GM21390 (cell line): ENCODE measurements at regions not wholly inside any gene's neighbourhood (a gene's known extent, or its start where the extent isn't known, plus 50 kb on each side); places are given as distances from the start of the nearest gene placed in this dataset.

ENCODE experiments used
- ATAC-seq: cut with Tn5 transposase; IDR thresholded peaks from one replicate; pipeline ENCODE4 v1.9.1; 2021; ENCODE audit not compliant: unreplicated experiment

DNA sequence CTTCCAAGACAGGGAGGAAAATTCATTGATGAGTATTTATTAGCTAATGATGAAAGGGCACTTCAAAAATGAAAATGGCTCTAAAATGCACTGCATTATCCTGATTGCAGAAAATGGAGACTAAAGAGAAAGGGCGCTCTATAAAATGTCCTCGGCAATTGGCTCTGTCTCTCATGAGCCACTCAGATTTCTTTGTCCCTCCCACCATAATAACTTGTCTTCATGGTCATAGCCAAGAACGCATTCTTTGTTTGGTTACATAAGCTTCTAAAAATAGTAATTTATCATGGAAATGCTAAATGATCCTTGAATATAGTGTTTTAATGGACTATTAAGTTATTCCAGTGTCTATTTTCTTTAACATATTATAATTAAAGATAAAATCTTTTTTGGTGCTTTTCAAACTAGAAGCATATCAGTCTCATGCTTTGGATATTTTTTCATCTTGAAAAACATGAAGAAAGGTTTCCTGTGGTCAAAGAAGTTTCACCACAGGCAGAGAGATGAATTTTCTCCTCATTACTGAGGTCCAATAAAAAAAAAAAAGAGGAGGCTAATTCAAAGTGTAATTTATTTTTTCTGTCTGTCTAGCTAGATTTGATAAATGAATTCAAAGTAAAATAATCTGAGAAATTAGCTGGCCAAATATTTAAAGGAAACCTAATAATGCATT is 238.1 kb upstream of the BLID start:
- ATAC-seq: no peak

DNA sequence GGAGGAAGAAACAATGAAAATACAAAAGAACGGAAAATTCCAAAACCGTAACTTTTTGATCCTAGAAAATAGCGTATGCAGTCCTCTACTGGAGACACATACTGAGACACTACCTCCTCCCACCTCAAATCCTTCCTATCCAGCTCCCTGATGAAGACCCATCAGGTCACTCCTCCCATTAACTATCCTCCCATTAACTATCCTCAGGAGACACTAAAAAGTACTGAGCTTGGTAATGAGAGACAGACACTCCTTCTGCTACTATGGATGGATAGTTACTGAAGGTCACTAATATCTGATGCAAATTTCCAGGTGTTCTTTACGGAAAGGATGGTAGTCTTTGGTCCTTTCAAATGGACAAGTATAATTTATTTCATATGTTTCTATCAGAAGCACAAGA is 237.5 kb upstream of the BLID start:
- ATAC-seq: no peak

DNA sequence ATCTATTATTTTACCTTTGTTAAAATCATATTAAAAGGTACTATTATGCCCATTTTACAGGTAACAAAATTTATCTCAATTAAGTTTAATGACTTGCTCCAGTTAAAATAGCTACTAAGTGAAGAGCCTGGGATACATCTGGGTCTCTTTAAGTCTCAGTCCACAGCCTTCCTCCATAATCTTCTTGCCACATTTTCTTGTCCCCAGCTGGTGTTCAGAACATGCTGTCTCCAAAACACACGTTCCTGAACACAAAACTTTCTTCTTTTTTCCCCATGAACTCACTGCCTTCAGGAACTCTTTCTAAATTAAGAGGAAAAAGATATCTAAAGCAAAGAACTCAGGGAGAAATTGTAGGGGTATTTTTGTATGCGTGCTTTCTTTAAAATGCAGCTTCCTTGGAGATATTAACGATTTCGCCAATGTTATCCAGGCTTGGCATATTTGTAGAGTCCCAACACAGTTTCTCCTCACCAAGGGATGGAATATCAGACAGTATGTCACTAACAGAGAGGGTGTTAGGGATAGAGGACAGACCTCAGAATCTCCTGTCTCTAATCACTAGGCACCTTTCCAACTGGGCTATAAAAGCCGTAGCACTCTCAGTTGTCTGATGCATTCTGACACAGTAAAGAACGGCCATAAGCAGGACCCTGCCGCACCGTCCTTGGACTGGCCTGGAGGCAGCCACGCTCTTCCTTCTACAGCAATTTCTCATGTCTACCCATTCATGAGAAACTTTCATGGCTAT is 232.8 kb upstream of the BLID start:
- no peak for ATAC-seq

DNA sequence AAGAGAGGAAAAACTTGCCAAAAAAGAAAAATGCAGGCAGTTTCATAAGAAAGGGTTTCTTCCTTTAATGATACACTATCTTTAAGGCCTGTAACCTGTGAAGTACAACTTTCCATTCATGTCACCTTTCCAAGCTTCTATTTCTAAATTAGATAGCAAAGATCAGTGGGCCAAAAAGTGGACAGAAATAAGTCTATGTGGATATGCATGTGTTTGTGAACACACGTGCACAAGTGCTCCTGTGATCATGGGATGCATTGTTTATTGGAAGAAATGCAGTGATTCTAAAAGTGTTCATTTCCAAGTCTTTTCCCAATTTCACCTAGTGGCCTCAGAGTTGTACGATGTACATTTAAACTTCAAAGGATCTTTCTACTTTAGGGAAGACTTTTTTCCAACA is 230.0 kb upstream of the BLID start:
- ATAC-seq: no peak

DNA sequence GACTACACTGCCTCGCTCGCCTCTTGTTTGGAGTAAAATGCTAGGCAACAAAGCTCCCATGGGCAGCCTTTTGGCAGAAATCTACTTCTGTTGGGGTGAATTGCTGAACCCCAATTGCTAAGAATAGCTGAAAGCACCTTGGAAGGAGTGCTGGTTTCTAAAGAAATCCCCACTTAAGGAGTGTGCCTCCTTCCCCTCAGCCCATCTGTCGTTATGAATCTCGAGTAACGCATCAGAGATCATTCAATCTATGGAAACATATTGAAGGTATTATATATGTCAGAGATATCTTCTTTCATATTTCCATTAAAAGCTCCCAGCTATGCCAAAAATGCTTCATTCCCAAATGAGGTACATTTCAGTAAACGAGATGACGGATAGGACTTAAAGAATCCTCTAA is 229.6 kb upstream of the BLID start:
- no peak for ATAC-seq

DNA sequence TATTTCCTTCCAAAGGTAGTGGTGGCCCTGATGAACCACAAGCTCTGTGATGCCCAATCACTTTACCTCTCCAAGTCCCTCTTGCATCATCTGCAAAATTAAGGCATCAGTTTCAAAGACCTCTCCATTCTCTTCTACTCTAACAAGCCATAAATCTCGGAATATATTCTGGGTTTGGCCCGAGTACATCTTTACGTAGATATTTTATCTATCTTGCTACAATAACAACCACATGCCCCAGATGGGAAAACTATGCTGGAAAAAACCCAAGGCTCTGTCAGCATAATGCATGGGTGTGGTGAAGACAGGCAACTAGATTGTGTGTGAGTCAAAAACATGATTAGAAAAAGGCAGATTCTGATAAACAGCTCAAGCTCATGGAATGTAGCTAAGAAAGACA is 228.2 kb upstream of the BLID start:
- no peak for ATAC-seq

DNA sequence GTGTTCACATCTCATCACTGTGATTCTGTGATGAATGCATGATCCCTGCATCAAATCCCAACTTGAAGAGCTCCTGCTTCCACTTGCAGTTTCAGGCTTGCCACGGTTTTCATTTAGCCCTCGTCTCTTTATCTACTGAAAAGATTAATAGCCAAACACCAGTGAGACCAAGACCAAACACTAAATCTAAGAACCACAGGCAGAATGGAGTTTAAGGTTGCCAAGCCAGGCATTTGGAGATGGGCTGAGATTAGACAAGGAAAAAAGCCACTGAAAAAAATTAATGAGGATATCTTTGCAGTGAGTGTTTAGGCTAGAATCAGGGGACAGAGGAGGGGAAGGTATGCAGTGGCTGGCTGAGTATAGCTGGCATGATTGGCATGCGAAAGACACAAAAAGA is 227.2 kb upstream of the BLID start:
- no peak for ATAC-seq

DNA sequence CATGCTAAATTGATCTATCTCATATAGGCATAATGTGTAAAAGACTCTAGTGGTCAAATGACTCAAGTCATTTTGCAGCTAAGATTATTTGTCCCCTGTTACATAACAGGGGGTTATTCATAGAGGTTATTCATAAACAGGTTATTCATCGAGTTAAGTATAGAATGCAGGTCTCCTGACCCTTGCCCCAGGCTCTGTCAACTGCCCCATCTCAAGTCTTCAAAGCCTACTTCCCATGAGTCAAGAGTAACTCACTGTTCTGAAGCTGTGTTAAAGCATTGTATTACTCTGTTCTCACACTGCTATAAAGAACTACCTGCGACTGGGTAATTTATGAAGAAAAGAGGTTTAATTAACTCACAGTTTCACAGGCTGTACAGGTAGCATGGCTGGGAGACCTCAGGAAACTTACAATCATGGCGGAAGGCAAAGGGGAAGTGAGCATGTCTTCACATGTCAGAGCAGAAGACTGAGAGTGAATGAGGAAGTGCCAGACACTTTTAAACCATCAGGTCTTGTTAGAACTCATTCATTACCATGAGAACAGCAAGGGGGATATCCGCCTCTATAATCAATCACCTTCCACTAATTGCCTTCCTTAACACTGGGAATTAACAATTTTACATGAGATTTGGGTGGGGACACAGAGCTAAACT is 226.2 kb upstream of the BLID start:
- ATAC-seq: no peak

DNA sequence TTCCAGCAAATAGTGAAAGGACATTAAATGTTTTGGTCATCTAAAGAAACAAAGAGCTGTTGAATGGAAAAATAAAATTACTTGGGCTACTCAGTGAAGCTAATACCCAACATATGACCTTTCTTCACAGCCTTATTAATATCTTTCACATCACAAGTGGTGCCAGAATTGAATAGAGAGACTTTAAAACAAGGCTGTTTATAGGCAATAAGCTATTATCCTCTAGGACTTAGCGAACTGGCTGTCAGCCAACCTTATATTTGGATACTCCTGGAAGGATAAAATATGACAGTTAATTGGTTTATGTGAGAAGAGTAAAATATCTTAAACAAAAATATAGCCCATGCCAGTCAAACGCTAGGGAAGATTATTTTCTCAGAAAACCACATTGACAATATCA is 225.5 kb upstream of the BLID start:
- no peak for ATAC-seq

DNA sequence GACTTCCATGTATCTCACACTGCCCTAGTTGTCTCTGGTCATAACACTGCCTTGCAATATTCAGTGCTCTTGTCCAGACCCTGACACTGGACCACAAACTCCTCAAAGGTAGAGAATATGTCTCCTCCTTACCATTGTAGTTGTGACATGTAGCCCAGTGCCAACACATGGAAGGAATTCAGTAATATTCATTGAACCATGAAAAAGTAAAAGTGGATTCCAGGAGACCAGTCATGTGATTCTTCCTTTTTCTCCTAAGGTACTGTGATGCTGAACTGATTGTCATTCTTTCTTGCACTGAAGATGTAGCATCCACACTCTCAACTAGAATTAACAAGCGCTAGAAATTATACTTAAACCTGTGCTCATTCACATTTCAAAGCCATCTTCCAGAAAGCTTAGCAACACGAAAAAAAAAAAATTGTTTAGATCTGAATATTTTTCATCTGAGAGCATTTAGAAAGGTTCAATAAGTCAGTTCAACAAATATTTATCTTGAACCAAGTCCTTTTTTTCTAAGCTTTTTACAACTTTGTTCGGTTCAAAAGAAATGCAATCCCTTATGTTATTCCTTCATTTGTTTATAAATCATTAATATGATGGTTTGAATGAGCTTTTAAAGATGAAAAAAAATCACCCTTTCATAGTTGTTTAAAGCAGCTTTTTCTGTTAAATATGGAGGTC is 224.7 kb upstream of the BLID start:
- no peak for ATAC-seq

DNA sequence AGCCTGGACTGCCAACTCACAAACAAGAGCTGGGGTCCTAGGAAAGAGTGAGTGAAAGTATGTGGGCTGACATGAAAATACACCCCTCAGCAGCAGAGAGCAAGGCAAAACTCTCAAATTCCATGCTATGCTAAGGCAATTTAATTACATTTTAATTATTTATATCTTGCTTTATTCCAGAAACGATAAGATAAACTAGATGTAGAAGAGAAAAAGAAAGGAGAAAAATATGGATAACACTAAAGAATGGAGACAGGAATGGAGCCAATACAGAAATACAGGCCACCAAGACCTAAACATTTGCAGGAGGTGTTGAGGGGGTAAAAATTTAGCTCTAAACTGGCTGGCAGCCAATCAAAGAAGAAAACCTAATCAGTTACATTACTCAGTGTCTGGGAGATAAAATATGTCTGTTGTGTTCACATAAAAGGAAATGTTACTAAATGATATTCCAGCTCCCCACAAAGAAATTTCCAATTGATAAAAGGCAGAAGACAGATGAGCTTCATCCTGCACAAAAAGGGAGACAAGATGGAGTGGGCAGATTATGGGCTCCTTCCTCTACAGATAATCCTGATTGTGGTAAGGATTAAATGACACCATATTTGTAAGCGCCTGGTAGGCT is 223.5 kb upstream of the BLID start:
- ATAC-seq: no peak

DNA sequence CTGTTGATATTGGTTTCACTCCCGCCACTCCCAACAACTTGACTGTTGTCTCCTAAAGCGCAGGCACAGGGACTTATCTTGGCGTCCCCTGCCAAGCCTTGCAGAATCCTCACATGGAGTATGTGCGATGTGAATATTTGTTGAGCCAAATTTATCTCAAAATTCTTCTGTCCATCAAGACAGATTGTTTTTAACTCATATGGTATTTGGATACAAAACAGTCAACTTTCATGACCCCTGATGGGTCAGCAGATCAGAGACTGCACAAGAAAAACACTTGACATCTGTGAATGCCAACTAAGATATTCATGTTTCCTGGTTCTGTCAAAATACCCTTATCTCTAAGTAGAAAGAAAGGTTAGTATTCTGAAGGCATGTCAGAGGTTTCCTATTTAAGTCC is 221.7 kb upstream of the BLID start:
- no peak for ATAC-seq

DNA sequence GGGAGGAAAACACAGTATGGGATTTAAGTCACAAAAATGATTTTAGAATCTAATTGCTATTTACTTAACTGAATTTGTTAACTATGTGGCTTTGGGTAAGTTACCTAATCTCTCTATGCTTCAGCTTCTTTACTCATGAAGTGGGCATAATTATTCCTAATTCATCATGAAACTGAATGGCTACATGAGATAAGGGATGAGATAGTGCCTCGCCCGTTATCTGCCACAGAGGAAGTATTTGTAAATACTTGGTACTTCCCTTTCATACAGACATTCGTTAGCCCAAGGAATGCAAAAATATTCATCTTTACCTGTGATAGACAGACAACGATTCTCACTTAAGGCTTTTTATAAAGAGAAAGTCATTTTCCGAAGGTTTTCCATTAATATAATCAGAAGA is 221.2 kb upstream of the BLID start:
- ATAC-seq: no peak

DNA sequence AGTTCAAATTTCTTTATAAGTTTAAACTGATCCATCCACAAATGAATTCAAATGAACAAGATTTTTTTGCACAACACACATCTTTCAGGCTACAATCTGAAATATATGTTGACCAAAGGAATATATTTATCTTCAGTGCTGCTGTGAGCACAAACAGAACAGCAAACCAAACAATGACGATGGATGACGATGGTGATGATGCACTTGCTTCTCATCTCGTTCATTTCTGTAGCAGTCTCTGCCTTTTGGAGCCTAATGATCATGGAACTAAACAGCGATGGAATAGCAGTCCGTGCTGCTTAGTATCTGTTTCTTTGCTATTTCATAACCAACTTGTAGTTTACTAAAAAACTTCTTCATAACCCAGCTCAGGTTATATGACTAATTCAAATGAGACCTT is 220.7 kb upstream of the BLID start:
- no peak for ATAC-seq

DNA sequence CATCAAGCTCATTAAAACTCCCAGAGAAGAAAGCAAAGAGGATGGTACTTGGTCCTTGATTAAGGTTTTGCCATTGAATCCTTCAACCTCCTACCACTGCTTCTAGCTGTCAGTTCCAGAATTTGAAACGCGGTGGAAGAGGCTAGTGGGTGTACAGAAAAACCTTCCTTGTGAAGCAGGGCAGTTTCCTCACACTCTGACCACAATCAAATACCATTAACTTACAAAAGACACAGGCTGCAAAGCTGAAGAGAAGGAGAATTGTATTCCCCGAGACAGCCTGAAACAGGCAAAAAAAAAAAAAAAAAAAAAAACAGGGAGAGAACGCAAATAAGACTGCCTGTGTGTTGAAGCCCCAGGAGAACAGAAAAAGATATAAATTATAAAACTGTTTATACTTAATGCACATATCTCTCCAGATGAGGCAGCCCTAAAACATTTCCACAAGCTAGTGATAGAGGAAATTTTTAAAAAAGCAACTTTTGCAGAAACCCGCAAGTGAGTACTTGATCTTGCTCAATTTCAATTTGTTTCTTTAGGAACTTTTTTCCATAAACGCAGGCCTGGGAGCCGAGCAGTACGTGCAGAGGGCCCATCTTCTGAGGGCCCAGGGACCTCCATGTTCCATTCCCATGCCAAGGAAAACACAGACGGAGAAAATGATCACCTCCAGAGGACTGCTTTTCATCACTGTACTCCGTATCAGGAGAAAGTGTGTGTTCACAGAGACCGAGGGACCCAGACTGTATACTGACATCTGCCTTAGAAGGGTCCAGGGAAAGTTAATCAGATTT is 218.7 kb upstream of the BLID start:
- no peak for ATAC-seq

DNA sequence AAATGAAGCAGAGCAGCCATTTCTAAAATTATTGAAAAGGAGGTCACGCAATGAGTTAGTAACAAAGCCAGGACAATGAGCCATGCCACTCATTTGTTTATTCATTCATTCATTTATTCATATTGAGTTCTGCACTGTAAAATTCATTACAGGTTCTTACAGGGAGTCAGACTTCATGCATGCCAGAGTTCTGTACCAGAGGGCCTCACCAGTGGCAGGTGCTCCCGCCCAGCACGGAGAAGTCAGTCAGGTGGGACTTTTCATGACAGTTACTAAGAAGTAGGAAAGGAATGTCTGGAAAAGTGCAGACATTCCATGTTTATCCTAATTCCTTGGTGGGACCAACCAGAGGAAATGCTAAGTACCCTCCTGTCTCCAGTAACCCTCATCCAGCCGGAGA is 217.5 kb upstream of the BLID start:
- ATAC-seq: no peak

DNA sequence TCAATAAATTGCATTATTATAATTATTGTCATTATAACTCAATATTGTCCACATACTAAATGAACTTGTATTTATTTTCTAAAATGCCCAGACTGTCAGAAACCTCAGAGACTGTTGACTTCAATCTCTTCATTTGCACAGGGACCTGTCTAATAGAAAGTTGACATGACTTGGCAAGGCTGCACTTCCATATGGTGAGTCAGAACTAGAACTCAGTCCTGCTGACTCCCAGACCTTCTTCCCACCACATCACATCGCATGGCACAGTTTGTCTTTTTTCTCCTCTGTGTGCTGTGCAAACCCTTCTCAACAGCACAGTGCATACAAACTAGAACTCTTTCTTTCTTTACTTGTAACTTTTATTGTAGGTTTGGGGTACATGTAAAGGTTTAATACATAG is 215.1 kb upstream of the BLID start:
- no peak for ATAC-seq

DNA sequence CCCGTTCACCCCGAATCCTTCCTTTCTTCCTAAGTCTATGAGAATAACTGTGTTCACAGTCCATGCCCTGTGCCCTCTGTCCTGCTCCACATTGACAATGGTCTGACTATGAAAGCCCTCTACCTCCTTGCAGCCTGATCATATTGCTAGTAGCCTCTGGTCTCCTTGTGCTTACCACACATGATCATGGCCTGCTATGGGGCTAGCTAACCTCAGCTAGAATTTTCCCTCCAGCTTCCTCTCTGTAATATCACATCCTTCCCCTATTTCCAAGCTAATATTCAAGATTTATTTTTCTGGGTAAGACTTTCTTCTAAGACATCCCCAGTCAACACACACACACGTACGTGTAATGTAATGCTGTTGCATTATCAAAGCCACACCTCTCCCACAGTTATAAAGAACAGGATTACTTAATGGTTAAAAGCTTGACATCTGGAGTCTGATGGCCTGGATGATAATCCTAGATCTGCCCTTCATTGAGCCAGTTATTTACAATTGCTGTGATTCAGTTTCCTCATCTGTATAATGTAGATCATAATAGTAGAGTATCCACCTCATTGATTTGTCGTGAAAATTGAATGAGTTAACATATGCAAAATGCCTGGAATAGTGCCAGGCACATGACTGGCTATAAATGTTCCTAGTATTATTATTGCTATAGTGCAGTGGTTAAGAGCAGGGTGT is 214.4 kb upstream of the BLID start:
- ATAC-seq: no peak

DNA sequence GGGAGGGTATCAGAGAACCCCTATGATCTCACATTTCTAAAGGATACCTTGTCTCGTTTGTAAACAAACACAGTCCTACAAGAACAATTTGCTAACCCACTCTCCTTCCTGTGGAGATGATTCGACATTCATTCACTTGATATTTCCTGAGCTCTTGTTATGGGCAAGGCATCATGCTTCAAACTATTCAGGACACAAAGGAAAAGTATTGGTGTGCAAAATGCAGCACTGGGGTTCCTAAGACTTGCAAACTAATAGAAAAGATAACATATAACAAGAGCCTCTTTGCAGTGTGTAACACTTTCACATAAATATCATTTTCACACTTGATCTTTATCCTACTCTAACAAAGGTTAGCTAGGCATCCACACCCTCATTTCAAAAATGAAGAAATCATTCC is 211.5 kb upstream of the BLID start:
- no peak for ATAC-seq
